ENCODE measurements at regions not wholly inside any gene's neighbourhood (a gene's known extent, or its start where the extent isn't known, plus 50 kb on each side); places are given as distances from the start of the nearest gene placed in this dataset. TPM values are rescaled to one million over a fixed set of nuclear protein-coding genes. Genes with fewer than 3 reads are reported as not detected.

Small RNA genes in the stretch of these regions (microRNA-seq; reads per million reads assigned to microRNA genes)
- not detected for gene MIR1246 (ENCODE audit: borderline microRNAs expressed)
